ENCODE measurements at regions not wholly inside any gene's neighbourhood (a gene's known extent, or its start where the extent isn't known, plus 50 kb on each side); places are given as distances from the start of the nearest gene placed in this dataset.
A peak's percentile ranks its signal among the peaks of the same experiment; 100 is the strongest.

DNA sequence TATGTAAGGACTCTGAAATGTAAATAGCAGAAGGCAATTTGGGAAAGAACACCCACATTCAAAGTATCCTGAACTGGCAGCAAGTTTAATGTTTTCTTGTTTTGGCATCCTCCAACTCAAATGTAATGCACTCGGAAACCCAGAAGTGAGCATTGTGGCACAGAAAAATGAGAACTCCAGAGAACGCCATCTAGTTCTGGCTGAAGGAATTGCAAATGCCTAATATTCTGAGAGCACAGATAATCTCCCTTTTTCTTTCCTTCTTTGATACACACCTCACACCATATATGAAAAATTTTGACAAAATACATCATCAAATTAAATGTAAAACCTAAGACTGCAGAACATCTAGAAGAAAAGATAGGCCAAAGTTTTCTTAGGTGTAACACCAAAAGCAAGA, 52.1 kb downstream of the PWWP3B start:
- TF ChIP-seq, protein P1, sequence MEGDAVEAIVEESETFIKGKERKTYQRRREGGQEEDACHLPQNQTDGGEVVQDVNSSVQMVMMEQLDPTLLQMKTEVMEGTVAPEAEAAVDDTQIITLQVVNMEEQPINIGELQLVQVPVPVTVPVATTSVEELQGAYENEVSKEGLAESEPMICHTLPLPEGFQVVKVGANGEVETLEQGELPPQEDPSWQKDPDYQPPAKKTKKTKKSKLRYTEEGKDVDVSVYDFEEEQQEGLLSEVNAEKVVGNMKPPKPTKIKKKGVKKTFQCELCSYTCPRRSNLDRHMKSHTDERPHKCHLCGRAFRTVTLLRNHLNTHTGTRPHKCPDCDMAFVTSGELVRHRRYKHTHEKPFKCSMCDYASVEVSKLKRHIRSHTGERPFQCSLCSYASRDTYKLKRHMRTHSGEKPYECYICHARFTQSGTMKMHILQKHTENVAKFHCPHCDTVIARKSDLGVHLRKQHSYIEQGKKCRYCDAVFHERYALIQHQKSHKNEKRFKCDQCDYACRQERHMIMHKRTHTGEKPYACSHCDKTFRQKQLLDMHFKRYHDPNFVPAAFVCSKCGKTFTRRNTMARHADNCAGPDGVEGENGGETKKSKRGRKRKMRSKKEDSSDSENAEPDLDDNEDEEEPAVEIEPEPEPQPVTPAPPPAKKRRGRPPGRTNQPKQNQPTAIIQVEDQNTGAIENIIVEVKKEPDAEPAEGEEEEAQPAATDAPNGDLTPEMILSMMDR (conservative IDR thresholded peaks at IDR 0.05; ENCODE audit: low read length): peak; percentile 33; the same call in 1 of the 2 replicates
- TF ChIP-seq EZH2phosphoT487 (IDR thresholded peaks at IDR 0.05; ENCODE audit: borderline replicate concordance): no peak

Measured in Loucy (cell line).